ENCODE measurements at regions not wholly inside any gene's neighbourhood (a gene's known extent, or its start where the extent isn't known, plus 50 kb on each side); places are given as distances from the start of the nearest gene placed in this dataset.

DNA sequence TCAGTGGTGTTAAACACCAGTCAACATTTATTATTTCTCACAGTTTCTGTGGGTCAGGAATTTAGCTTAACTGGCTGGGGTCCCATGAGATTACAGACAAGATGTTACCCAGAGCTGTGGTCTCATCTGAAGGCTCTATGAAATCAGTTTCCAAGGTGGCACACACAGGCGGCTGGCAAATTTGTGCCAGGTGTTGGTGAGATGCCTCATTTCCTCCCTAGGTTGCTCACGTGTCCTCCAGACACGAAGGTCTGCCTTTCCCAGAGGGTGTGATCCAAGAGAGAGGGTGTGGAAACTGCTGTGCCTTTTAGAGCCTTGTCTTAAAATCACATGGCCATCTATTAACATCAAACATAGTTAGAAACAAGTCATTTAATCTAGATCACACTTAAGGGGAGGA lies 209.0 kb downstream of the JCAD start:
- no peak for DNase-seq

DNA sequence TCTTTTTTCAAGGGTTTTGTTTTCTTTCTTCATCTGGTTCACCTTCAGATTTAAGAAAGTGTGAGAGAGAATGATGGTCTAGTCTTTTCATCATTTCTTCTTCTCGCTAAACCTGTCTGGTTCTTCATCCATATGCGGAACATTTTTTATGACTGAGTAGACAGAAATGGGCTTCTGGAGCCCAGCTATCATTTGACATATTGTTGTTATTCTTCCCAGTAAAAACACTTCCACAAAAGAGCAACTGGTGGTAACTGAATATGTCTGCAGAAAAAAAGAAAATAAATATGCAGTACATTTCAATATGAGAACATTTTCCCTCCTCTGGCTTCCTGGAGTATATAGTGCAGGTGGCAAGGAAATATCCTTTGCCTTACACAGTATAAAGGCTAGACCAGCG lies 209.5 kb downstream of the JCAD start:
- no peak for DNase-seq

DNA sequence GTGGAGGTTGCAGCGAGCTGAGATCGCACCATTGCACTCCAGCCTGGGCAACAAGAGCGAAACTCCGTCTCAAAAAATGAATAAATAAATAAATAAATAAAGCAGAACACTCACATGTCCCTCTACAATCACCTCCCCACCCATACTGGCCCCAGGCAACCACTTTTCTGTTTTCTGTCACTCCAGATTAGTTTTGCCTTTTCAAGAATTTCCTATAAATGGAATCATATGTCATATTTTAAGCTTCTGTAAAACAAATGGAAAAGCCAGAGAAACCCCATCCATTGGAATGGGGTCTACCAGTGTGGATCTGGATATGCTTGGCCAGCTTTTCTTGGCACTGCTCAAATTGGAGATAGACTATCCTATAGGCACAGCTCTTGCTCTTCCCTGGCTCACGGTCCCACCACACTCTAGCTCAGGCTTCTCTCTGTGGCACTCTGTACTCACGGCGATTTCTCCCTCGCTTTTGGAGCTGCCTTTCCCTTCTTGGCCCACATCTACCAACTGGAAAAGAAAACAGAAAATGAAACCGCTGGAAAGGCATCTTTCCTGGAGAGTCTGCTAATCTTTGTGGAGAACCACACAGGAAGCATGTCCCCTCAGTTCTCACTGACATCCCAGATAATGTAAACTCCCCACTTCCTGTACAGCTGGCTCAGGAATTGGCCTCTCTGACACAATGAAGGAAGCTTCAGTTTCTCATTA lies 210.1 kb downstream of the JCAD start:
- no peak for DNase-seq

DNA sequence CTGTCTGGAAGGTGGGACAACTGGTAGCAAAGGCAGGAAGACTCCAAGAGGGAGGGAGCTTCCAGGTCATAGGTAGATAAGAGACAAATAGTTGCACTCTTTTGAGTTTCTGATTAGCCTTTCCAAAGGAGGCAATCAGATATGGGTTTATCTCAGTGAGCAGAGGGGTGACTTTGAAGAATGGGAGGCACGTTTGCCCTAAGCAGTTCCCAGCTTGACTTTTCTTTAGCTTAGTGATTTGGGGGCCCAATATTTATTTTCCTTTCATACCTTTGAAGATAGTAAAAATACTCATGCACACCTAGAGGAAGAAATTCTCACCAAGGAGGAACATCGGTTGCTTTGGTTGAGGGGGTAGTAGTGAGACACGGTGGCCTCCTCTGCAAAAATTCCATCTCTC lies 212.1 kb upstream of the SVIL start:
- DNase-seq = no peak

DNA sequence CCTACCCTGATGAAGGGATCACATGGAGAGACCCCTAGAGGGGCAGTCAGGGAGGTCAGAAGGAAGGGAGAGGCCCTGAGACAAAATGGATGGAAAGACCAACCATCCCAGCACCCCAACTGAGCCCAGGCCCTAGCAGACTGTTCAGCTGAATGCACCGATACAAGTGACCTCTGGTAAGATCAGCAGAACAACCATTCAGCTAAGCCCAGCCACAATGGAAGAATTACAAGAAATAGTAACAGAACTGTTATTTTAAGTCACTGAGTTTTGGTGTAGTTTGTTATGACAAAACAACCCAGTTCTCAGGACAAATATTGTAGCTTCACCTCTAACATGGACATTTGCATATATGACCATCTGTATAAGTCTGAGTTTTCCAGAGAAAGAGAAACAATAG lies 210.4 kb upstream of the SVIL start:
- DNase-seq = no peak

DNA sequence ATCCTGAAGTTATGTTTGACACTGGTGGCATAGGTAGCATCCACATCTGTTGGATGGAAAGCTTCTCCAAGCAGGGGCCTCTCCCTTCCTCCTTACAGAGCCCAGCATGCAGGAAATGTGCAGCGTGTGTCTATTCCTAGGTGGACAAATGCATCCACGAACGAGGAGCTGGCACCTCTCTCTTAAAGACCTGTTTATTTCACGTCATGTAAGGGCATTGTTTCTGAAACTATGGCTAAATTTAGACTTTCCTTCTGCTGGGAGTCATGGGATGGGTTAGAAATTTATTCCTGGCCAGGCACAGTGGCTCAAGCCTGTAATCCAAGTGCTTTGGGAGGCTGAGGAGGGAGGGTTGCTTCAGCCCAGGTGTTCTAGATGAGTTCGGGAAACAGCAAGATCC lies 208.4 kb upstream of the SVIL start:
- no peak for DNase-seq

DNA sequence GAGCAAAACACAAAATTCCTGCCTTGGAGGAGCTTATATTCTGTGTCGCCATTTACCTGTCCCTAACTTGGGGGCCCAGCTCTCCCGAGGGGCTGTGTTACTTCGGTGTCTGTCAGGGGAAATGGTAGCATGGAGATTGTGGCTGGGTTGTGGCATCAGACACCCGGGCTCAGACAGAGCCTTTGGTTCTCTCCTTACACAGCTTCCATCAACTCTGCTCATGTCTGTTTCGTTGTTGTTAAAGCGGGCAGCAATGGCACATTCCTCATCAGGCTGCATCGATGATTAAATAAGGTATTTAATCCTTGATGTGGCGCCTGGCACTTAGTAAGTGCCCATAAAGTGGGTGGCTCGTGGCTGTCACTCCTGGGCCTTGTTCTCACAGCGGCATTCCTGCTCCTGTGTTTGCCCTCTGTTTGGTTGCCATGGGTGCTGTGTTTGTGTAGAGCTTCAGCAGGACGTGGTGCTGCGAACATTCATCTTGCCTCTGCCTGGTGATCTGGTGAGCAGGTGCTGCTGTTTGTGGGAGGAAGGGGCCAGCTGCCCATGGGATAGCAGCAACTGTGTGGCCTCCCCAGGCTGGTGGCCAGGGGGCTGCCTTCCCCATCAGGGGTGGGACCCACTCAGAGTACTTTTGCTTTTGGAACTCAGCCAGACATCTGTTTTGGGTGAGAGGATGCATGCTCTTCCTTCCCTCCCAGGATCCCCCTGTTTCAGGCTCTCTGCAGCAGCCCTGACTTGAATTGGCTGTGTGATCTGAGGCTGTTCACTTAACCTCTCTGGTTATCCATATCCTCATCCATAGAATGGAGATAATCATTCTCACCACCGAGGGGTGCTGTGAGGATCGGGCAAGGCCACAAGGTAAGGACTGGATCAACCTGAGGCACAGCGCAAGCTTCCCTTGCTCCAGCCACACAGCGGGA lies 207.2 kb upstream of the SVIL start:
- peak; percentile 21 for DNase-seq

DNA sequence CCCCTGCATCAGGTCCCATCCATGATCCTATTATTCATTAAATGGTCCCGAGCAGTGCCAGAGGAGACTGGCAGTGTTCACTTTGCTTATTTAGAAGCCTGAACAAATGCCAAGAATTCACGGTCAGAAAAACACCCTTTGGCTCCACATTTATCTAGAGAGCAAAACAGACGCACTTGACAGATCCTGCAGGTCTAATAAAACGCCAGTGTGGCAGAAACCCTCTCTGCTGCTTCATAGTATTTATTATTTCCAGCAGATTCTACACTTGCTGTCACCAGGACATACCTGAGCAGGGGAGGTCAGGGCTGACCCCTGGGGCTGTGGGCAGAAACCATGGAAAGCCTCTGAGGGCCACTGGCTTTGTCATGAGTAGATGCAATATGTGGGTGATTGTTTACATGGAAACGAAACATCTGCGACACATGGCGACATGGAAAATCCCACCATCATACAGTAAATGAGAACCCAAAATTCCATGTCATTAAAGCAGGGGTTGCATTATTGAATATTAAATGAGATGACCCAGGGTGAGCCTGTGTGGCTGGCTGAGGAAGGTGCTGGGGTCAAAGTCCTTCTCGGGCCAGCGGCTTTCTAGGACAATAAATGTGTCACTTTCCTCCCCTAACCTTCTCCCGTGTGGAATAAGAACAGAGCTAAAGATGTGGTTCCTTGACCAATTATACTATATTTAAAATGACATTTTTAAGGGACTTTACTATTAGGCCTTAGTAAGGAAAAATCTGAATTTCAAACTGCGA lies 205.9 kb upstream of the SVIL start:
- DNase-seq = no peak

DNA sequence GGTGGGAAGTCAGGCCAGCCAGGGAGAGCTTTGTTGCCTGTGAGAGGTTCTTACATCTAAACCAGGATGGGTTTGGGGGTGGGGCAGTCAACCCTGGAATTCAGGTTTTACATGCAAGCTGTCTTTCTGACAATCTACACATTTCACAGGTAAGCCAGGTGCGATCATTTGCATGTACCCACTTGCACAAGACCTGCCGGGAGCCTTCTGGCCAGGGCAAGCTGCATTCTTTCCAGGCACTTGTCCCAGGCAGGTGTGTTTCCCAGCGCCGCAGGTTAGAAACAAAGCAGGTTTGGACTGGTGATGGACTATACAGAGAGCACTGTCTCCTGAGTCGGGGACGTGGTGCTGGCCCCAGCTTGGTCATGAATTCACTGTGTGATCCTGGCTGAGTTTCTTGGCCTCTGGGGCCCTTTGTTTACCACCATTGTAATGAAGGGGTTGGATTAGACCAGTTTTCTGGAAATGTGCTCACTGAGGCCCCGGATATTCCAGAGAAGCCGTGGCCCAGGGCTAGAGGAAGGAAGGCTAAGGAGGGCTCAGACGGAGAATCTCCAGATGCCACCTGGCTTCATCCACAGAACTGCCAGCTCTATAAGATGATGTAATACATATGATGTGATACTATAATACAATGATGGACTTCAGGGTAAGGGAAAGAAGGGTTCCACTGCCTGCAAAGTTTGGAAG lies 205.2 kb upstream of the SVIL start:
- DNase-seq = no peak

DNA sequence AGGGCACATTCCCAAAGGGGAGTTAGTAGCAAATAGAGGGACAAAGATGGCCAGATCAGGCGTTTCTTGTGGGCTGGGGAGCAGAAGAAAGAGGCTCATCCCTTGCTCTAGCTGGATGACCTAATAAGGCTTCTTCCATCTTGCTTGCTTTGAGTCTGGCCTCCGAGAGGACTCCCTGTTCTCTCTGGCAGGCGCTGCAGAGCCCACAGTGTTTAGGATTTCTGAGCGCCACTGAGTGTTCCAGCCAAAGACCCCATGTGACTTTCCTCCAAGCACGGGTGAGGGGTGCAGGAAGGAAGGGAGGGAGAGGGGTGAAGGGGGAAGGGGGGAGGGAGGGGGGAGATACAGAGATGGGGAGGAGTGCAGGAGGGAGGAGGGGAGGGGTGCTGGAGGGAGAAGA lies 203.8 kb upstream of the SVIL start:
- no peak for DNase-seq

DNA sequence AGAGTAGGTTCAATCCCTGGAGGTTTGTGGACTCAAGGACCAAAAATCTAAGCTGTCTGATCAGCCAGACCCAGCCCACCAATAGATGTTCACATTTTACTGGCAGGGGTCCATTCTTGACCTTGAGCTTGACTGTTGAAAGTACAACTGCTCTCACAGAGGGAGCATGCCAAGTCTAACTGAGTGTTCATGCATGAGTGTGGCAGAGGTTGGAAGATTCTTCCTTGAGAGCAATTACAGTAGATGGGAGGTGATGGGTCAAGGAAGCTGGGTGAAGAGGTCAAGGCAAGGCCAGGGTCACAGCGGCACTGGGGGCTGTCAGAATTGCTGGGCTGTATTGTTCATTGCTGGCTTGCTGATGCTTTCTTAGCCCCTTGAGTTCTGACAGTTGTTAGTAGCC lies 202.8 kb upstream of the SVIL start:
- no peak for DNase-seq

DNA sequence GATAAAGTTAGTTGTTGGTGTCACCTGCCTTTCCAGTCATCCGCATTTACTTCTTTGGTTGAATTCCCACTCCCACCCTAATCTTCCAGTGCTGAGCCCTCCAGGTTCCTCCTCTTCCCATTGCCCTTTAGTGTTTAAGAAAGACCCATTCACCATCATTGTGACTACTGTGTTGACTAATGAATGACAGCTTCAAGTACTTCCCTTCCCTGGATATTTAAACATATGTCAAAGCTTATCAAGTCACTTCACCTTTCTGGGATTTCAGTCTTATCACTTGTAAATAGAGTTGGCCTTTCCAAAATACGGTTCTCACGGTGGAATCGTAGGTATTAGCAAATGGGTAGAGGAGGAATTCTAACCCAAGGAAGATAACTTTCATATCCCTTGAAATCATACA lies 201.6 kb upstream of the SVIL start:
- DNase-seq = no peak

DNA sequence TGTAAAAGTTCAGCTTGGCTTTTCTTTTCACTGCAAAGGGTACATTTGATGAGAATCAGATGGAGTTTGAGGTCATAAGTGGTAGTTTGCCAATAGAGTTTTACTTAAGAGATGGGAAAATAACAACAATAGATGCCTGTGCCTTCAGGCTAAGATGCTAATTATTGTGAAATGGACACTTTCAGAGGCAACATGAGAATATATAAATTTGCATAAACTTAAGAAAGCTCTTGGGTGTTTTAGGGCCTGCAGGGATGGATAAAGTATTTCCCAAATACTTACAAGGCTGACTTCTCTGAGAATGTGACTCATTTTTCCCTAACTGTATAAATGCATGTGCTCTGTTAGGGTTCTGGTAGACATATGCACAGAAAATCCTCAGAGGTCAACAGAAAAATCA lies 200.3 kb upstream of the SVIL start:
- DNase-seq = no peak

DNA sequence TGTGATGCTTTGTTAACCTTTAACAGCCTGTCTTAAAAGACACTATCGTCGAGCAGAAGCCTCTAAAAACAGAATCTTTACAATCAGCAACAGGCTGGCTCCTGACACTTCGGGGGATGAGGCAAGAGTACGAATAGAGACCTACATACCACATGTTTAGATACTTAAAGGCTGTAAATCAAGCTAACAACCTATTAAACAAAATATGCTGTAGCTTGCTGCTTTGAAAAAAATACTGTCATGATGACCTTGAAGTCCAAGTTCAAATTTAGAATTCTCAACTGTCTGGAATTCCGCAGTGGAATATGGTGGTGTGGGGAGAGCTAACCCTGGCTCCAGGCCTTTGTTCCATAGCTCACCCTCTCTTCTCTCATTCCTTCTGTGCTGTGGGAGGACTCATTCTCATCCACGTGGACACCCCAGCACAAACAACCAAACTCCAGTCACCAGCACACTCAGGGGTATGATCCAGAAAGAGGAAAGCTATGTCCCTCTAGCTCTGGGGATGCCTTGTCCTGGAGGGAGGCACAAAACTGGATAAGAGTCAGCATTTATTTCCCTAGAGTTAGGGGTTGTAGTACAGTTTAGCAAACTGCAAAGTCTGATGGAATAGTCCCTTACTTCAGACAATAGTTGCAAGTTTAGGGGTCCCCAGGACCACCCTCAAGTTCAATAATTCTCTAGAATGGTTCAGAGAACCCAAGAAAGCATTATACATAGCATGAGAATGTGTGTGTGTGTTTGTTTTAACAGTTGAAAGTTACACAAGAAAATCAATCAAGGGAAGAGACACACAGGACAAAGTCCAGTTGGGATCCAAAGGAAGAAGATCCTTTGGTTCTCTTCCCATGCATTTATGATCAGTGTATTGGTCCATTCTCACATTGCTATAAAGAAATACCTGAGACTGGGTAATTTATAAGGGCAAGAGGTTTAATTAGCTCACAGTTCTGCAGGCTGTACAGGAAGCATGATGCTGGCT lies 196.1 kb upstream of the SVIL start:
- no peak for DNase-seq

DNA sequence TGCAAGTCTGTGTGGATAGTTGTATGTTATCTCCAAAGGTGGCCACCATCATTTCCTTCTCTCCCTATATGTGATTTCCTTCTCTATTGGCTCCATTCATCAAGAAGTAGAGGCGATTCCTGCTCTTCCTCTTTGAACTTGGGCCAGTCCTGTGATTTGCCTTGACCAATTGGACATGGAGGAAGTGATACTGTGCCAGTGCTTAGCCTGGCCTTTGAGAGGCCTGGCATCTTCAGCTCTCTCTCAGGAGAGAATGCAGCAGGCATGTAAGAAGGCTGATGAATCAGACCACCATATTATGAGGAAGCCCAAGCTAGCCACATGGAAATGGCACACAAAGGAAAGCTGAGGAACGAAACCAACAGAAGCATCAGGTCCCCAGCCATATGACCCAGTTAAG lies 195.0 kb upstream of the SVIL start:
- no peak for DNase-seq

DNA sequence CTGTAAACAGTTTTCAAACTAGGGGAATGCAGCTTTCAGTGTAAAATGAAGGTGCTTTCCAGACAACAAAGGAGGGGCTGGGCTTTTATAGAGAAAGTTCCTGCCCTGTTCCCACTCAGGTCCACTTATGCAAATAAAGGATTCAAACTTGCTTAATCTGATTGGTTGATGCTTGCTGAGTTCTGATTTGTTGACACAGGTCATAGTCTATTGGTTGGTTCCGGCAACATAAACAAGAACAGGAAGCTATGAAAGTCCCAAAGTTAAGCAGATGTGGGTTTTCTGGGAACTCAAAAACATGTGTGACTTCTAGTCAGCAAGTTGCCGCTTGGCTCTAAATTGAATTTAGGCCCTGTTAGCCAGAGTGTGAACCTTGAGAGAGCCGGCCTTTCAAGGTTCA lies 194.2 kb upstream of the SVIL start:
- no peak for DNase-seq

DNA sequence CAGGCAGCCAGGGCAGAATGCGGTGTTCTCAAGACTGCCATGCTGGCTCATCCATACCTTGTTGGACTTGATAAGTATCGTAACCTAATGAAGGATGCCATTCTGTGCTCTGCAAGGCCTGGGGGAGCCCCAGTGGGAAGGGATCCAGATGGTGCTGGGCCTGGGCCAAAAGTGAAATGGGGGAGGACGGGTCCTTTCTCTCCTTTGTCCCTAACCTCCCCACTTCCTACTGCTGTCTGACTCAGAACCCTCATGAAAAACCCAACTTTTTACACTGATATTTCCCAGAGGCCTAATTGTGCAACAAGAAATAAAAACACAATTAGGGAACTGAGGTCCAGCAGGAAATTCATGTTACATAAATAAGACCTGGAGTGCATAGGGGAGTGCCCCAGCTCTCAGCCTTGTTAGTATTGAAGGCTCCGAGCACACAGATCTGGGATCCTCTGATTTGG lies 193.7 kb upstream of the SVIL start:
- DNase-seq = no peak

DNA sequence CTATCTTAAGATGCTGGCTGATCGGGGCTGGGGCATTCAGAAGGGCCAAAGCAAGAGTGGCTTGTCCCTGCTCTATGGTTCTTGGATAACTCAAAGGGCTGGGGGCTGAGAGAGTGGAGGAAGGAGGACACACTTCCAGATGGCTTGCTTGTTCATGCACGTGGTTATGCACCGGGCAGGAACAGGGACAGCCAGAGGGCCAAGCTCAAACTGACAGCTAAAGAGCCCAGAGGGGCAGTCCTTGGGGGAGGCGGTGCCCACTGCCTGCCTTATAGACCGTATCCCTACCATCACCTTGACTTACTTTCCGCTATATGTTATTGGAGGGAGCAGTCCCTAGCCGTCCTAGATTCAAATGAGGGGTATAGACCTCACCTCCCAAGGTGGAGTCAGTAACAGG lies 192.7 kb upstream of the SVIL start:
- DNase-seq = no peak

DNA sequence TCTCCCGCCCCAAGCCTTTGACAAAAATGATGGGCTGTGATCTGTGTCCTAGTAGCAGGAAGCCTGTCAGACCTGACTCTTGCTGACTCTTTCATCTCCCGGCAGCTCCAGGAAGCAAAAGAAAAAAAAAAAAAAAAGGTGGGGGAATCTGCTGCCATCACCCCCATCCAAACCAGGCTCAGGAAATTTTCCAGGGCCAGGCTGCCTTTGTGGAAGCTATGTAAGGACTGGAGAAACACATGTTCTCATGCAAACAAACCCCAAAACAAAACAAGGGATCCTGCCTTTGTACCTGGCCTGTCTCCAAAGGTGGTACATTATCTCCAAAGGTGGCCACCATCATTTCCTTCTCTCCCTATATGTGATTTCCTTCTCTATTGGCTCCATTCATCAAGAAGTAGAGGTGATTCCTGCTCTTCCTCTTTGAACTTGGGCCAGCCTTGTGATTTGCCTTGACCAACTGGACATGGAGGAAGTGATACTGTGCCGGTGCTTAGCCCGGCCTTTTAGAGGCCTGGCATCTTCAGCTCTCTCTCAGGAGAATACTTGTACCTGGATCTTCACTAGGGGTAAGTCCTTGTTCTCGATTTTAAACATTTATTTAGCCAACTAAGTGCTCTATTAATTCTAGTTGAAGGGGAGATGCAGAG lies 192.2 kb upstream of the SVIL start:
- no peak for DNase-seq

DNA sequence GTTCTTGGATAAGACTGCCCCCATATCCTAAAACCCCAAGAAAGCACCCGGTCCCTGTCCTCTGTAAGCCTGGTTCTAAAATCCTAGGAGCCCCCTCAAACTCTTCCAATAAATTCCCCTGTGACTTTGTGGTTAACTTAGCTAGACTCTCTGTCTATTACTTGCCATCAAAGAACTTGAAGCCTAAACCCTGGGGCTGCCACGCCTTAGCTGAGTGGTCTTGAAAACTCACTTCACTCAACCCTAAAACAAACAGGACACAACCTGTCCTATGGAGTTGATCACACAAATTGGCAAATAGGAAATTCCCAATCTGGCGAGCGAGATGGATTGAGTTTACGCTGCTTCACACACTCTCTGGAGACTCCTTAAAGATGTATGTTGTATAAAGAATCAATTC lies 191.4 kb upstream of the SVIL start:
- DNase-seq = no peak

DNA sequence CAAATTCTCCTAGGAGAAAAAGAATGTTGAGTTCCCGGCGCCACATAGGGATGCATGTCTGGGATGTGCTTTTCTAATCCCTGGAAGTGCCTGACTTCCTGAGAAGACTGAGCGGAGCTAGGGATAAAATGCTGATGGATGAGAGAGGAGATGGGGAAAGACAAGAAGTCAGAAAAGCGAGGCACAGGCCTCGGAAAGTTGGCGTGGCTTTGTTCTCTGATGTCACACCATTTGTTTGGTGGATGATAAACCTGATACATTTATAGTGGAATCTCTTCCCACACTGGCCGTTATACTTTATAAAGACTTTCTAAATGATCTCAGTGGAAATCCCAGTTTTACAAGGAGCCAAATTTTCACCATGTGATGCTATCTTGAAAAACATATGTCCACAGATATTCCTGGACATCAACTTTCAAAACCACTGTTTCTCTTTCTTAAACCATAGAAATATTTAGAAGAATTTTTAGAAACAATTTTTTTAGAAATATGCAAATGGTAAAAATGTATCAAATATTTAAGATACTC lies 188.8 kb upstream of the SVIL start:
- DNase-seq = no peak

Measured in NCI-H2171 (cell line).